HG03039 (cell line): ENCODE measurements at regions not wholly inside any gene's neighbourhood (a gene's known extent, or its start where the extent isn't known, plus 50 kb on each side); places are given as distances from the start of the nearest gene placed in this dataset.

ENCODE experiments used
- ATAC-seq: cut with Tn5 transposase; IDR thresholded peaks from one replicate; pipeline ENCODE4 v1.9.1; 2021; ENCODE audit warnings: mild to moderate bottlenecking, moderate library complexity; ENCODE audit not compliant: unreplicated experiment

DNA sequence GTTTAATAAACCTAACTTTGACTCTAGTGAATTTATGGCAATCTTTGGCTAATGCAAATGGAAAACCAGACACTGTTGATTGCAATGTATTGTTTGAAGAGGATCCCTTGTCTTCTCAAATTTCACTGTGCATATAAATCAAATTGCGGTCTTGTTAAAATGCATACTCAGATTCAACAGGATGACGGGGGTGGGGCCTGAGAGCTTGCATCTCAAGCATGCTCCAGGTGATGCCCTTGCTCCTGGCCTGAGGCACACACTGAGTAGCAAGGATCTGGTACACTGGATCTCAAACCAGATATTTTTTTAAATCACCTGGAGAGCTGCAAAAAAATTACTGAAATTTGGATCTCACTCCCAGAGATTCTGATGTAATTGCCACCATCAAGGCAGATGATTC lies 463.7 kb downstream of the DNAH5 start:
- no peak for ATAC-seq

DNA sequence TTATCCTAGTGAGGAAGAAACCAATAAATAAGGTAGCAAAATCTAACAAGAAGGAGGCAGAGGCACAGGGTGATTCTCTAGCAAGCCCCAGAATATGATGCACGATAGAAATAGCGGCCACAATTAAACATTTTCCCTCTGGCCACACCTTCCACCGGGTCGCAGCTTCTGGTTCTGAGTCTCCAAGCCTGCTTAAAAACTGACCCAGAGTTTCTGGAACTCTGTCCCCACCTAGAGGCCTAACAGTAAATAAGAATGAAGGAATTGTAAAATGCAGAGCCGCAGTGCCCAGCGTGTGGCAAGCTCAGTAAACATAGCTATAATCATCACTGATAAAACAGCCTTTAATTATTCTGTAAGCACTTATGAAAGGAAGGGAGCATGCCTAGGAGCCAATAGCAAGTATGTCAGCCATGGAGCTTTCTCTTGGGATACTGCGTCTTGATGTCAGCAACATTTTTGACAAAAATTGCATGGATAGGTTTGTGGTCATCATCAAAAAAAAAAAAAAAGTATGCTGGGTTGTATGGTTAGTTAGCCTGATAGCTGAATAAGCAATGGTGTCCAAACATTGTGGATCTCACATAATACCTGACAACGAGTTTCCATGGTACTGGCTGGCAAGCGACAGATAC lies 465.5 kb downstream of the DNAH5 start:
- ATAC-seq, result peak; percentile 55

- no peak for ATAC-seq
Observed at GRCh38 chr5:13477118-13477737, 467.3 kb downstream of the DNAH5 start.

- ATAC-seq, result no peak
Observed at GRCh38 chr5:13472842-13473241, 471.6 kb downstream of the DNAH5 start.

GRCh38 chr5:13470975-13471374 lies 473.5 kb downstream of the DNAH5 start:
- ATAC-seq, result no peak

GRCh38 chr5:13470263-13470662 lies 474.2 kb downstream of the DNAH5 start:
- no peak for ATAC-seq

DNA sequence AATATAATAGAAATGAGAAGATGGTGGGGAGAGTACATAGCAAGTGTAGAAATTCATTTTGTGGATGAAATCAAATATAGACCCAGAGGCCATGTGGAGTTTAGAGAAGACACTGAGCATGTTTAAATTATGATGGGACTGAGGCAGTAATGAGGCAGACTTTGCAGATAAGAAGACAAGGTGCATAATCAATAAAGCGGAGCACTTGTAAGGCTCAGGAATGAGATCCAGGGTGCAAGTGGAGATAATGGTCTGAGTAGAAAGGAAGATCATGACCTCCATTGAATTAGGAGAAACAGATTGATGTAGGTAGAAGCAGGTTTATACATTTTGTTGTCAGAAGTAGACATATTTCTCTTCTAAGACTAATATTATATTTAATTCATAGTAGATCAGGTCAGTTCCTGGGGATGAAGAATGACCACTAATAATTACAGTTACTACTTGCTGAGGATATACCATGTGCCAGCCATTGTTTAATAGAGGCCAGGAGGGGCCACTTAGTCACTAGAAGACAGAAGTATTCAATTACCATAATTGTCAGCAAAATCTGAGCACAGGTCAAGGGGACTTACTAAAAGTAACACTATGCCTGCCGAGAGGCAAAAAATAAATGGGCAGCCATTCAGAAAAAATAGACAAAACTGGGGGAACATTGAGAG lies 479.8 kb downstream of the DNAH5 start:
- ATAC-seq, result no peak

DNA sequence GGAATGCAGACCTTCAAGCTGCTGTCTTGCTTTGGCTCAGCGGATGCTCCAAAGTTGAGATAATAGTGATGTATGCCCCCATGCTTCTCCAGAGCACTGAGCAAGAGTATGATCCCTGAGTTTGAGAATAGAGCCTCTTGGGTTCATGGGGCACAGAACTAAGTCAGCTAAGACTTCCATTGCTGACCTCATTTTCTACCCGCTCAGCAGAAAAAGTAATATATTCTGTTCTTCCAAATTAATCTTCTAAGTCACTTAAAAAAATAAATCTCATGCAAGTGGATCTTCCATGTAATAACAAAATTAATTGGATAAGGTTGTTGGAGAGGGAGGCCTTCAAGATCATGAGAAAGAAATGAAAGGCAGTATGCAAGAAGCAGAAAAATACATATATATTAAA lies 483.9 kb downstream of the DNAH5 start:
- no peak for ATAC-seq

DNA sequence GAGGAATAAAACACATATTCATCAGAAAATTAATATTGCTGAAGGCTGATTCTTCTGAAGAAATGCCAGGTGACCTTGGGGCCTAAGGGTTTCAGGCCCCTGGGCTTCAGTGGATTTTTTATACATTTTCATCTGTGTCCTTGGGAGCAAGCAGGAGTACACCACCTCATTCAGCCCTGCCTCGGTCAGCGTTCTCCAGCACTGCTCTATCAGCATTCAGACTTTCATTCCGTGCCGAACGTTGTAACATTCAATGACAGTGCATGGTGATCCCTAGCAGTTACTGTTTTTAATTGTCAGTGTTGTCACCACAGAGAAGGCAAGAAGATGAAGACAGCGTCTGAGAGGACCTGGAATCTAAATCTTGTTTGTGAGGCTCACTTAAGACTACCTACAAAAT lies 490.4 kb downstream of the DNAH5 start:
- no peak for ATAC-seq

GRCh38 chr5:13448843-13449242 lies 495.6 kb downstream of the DNAH5 start:
- ATAC-seq, result no peak

DNA sequence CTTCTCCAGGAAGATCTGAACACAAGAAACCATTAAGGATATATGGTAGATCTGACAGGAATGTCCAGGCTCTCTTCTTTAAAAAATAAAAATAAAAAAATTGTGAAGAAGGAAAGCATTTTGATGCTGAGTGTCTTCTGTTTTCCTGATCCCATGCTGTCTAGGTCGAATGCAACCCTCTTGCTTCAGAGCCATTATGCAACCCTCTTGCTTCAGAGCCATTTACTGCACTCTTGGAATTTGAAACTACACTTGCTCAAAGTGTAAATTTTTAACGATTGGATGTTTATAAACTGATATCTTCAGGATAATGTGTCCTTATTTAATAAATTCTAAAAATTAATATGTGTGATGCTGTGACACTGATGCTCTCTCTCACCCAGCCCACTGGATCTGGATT lies 505.1 kb downstream of the DNAH5 start:
- no peak for ATAC-seq

GRCh38 chr5:13427827-13428557 lies 516.5 kb downstream of the DNAH5 start:
- no peak for ATAC-seq

DNA sequence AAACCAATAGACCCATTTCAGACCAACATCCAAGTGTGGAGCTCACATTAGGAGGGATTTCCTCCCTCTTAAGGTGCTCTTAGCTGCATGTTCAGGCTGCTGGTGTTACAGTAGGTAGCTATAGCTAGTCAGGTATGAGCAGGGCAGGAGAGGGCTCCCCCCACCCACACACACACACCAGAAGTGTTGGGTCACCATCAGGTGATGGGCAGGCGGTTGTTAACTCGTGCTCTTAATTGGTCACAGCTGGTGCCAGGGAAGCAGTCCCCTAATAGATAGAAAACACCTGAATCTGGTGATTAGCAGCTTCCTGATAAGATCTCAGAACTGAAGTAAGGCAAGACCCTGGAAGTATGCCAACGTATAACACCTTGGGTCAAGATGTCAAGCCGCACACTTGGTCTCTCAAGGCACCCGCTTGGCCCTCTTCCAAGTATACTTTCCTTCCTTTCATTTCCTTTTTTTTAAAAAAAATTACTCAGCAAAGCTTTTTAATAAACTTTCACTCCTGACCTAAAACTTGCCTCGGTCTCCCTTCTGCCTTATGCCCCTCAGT lies 532.4 kb downstream of the DNAH5 start:
- ATAC-seq, result no peak

DNA sequence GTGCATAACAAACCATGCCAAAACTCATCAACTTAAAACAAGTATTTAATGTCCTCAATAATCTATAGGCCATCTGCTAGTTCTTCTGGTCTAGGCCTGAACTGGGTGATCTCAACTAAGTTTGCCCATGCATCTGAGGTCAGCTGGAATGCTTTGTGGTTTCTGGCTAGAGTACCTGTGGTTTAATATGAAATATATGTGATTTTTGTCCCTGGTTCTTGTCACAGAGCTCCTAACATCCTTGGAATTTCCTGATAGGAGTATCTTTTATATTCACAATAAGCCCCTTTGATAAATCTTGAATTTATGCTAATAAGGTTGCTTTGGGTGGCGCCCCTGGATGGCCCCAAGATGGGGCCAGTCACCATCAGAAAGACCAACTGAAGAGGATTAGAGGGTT lies 535.9 kb downstream of the DNAH5 start:
- ATAC-seq, result no peak

GRCh38 chr5:13403351-13403750 lies 541.1 kb downstream of the DNAH5 start:
- ATAC-seq, result no peak

GRCh38 chr5:13385066-13385465 lies 559.4 kb downstream of the DNAH5 start:
- ATAC-seq, result no peak

- no peak for ATAC-seq
Observed at GRCh38 chr5:13382232-13382631, 562.3 kb downstream of the DNAH5 start.

DNA sequence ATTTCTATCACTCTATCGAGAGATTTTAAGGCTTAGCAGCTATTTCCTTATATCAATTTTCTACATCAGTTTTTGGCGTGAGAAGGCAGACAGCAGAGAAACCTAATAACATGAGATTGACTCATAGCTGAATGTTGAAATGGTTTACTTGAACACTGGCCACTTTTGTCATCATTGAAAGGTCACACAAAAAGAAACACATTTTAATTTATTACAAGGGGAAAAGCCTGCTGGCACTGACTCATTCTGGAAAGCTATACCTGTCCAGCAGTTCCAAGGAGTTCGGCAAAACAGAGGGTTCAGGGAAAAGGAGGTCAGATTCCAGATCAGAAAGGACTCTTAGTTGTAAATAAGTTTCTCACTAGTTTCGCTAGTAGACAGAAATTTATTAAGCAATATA lies 566.4 kb downstream of the DNAH5 start:
- no peak for ATAC-seq

GRCh38 chr5:13359344-13359743 lies 585.1 kb downstream of the DNAH5 start:
- no peak for ATAC-seq

GRCh38 chr5:13358342-13358741 lies 586.1 kb downstream of the DNAH5 start:
- no peak for ATAC-seq

DNA sequence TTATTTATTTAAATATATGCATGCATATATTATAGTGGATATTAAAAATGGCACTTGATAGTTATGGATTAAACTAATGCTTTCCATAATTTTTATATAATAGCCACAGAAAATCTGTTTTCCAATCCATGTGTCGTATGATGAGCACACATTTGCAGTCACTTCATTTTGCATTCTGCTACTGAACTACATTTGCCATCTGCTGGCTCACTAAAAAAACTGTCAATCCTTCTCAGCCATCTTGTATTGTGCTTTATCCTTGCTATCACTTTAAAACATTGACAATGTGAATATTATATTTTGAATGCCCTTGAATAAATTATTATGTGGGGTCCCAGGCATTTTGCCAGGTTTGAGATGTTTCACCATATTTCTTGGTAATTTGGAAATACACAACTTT lies 586.6 kb downstream of the DNAH5 start:
- no peak for ATAC-seq

DNA sequence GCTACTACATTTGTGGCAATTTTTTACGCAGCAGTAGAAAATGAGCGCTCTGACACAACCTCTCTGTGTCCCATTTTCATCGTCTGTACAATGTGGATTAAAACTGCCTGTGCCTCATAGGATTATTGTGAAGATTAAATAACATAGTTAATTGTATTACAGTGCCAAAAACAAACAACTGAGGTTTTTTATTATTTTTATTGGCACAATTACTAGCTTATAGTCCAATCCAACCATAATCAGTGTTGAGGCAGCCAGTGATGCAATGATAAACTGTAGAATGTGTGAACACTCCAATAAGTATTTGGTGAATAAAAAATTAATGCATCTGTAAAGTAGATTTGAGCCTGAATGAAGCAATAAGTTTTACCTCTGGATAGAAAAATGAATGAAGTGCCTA lies 588.3 kb downstream of the DNAH5 start:
- no peak for ATAC-seq
